ENCODE measurements at regions not wholly inside any gene's neighbourhood (a gene's known extent, or its start where the extent isn't known, plus 50 kb on each side); places are given as distances from the start of the nearest gene placed in this dataset.

GRCh38 chr11:96794152-96794551 lies 404.3 kb downstream of the JRKL start:
- H3K4me3 ChIP-seq: no peak overlapping the region
- TF ChIP-seq TFCP2L1 (CRISPR knock-in tag; IDR thresholded peaks at IDR 0.05) (no peak), HEYL (CRISPR knock-in tag; IDR thresholded peaks at IDR 0.05) (no peak), MAFK (IDR thresholded peaks at IDR 0.05; ENCODE audit: partially characterized antibody) (no peak), BCL3 (IDR thresholded peaks at IDR 0.05) (no peak), EHF (CRISPR knock-in tag; IDR thresholded peaks at IDR 0.05) (no peak), NPAS2 (CRISPR knock-in tag; IDR thresholded peaks at IDR 0.05; ENCODE audit: borderline replicate concordance) (no peak), EHMT2 (IDR thresholded peaks at IDR 0.05; ENCODE audit: low read depth) (no peak)
- no peaks in the 10 kb centered on the region for H3K4me1 ChIP-seq
- WGBS (ENCODE audit: missing lambda C conversion rate): 17% methylated on average over 2 of the region's 2 CpGs
- no peak overlapping the region for H3K27ac ChIP-seq
- no peaks in the 10 kb centered on the region for H3K9me3 ChIP-seq
- DNase-seq (ENCODE audit: low read depth in 1 of 2, low spot score in 1 of 2) (no peak), ATAC-seq (no peak), FAIRE-seq (no peak)
- ChIA-PET POLR2A (no interaction called here), CTCF (no interaction called here)
- no peak overlapping the region for H3K4me2 ChIP-seq

- ChIA-PET CTCF (interaction anchor here (0.5 kb wide), 1 partner anchor 335 kb away, joined by 3 read pairs; no protein-coding TSS in a partner anchor), POLR2A (no interaction called here)
- H3K9me3 ChIP-seq: no peaks in the 10 kb centered on the region
- ATAC-seq (no peak), FAIRE-seq (no peak), DNase-seq (ENCODE audit: low read depth in 1 of 2, low spot score in 1 of 2) (no peak)
- H3K27ac ChIP-seq: no peak overlapping the region
- TF ChIP-seq KDM5A (IDR thresholded peaks at IDR 0.05) (no peak), CBX8 (IDR thresholded peaks at IDR 0.05) (no peak), MAX (IDR thresholded peaks at IDR 0.05) (no peak), ELK1 (IDR thresholded peaks at IDR 0.05; ENCODE audit: low read depth, low read length) (no peak), MAZ (IDR thresholded peaks at IDR 0.05; ENCODE audit: borderline replicate concordance, low read depth, low read length) (no peak), JUNB (IDR thresholded peaks at IDR 0.05) (no peak), USF2 (IDR thresholded peaks at IDR 0.05) (no peak), RNF2 (IDR thresholded peaks at IDR 0.05; ENCODE audit: borderline replicate concordance, low read depth) (no peak), HES2 (IDR thresholded peaks at IDR 0.05) (no peak), GATA3 (IDR thresholded peaks at IDR 0.05; ENCODE audit: borderline replicate concordance) (no peak), CHD4 (IDR thresholded peaks at IDR 0.05; ENCODE audit: borderline replicate concordance) (no peak), HOXB5 (CRISPR knock-in tag; IDR thresholded peaks at IDR 0.05) (no peak), EP300 (IDR thresholded peaks at IDR 0.05) (no peak), RARB (CRISPR knock-in tag; IDR thresholded peaks at IDR 0.05) (no peak), CHD2 (IDR thresholded peaks at IDR 0.05; ENCODE audit: low read length, partially characterized antibody) (no peak), REST (IDR thresholded peaks at IDR 0.05) (no peak), HEYL (CRISPR knock-in tag; IDR thresholded peaks at IDR 0.05) (no peak), ZFP36 (IDR thresholded peaks at IDR 0.05; ENCODE audit: borderline replicate concordance, partially characterized antibody) (no peak), HMGXB4 (CRISPR knock-in tag; IDR thresholded peaks at IDR 0.05; ENCODE audit: borderline replicate concordance) (no peak), HDAC2 (IDR thresholded peaks at IDR 0.05) (no peak)
- H3K4me1 ChIP-seq: no peaks in the 10 kb centered on the region
- H3K4me3 ChIP-seq: no peak overlapping the region
- WGBS (ENCODE audit: missing lambda C conversion rate): 0% methylated on average over 1 of the region's 1 CpG
- H3K4me2 ChIP-seq: no peak overlapping the region
These were observed 408.6 kb downstream of the JRKL start for GRCh38 chr11:96798445-96798844.

All from A549 (cell line).